Hepatocyte (in vitro differentiated cells): ENCODE measurements at regions not wholly inside any gene's neighbourhood (a gene's known extent, or its start where the extent isn't known, plus 50 kb on each side); places are given as distances from the start of the nearest gene placed in this dataset.

Source experiments
- DNase-seq: peaks from one replicate; pipeline ENCODE4 v3.0.0-alpha.2; 2016; ENCODE audit warnings: low spot score
- H2AFZ ChIP-seq: fragments of 200-600 bp; sonication (generic); 2 replicates; pipeline ENCODE4 v1.6.0; 2016; ENCODE audit warnings: antibody characterized with exemption, mild to moderate bottlenecking
- H3K27ac ChIP-seq: fragments of 200-600 bp; sonication (generic); 2 replicates; pipeline ENCODE4 v1.5.1; 2016; ENCODE audit warnings: mild to moderate bottlenecking
- H3K27me3 ChIP-seq: fragments of 200-600 bp; sonication (generic); 2 replicates; pipeline ENCODE4 v1.6.1; 2016
- H3K36me3 ChIP-seq: fragments of 200-600 bp; sonication (generic); replicated peaks from 2 replicates; pipeline ENCODE4 v1.5.1; 2016; ENCODE audit warnings: low read depth; ENCODE audit not compliant: insufficient read depth
- H3K4me1 ChIP-seq: fragments of 200-600 bp; sonication (generic); 2 replicates; pipeline ENCODE4 v1.5.1; 2016; ENCODE audit warnings: mild to moderate bottlenecking, moderate library complexity; ENCODE audit not compliant: insufficient read depth
- H3K4me2 ChIP-seq: fragments of 200-600 bp; sonication (generic); 2 replicates; pipeline ENCODE4 v1.6.0; 2016
- H3K4me3 ChIP-seq: fragments of 200-600 bp; sonication (generic); 2 replicates; pipeline ENCODE4 v1.5.1; 2016; ENCODE audit warnings: mild to moderate bottlenecking
- H3K79me2 ChIP-seq: fragments of 200-600 bp; sonication (generic); 2 replicates; pipeline ENCODE4 v1.6.0; 2017; ENCODE audit warnings: mild to moderate bottlenecking
- H3K9me2 ChIP-seq: fragments of 200-600 bp; sonication (generic); replicated peaks from 2 replicates; pipeline ENCODE4 v1.6.0; 2017; ENCODE audit warnings: mild to moderate bottlenecking; ENCODE audit not compliant: insufficient read depth
- H3K9me3 ChIP-seq: fragments of 200-600 bp; sonication (generic); 2 replicates; pipeline ENCODE4 v1.5.1; 2016; ENCODE audit warnings: low read depth, mild to moderate bottlenecking
- H4K20me1 ChIP-seq: fragments of 200-600 bp; sonication (generic); 2 replicates; pipeline ENCODE4 v1.6.0; 2016; ENCODE audit warnings: mild to moderate bottlenecking; ENCODE audit not compliant: insufficient read depth, poor library complexity, severe bottlenecking
- EZH2 ChIP-seq: fragments of 200-600 bp; sonication (generic); IDR thresholded peaks from 2 replicates; pipeline ENCODE4 v1.6.1; 2016; ENCODE audit warnings: antibody characterized with exemption, mild to moderate bottlenecking, borderline replicate concordance
- EZH2phosphoT487 ChIP-seq: fragments of 200-600 bp; sonication (generic); IDR thresholded peaks from one replicate; pipeline ENCODE4 v1.6.1; 2018; ENCODE audit warnings: antibody characterized with exemption, mild to moderate bottlenecking, low read depth, moderate library complexity; ENCODE audit not compliant: unreplicated experiment, severe bottlenecking
- WGBS: methylation state at CpG from one replicate; pipeline ENCODE4 v1.1.6; 2016; ENCODE audit warnings: low lambda C conversion rate; ENCODE audit errors: missing lambda C conversion rate; 5-methylcytosine and 5-hydroxymethylcytosine counted together
- TF ChIP-seq, protein P1 (sequence below): fragments of 200-600 bp; sonication (generic); IDR thresholded peaks from 2 replicates; pipeline ENCODE4 v1.5.1; 2016; ENCODE audit warnings: antibody characterized with exemption, mild to moderate bottlenecking; ENCODE audit not compliant: poor library complexity

DNA sequence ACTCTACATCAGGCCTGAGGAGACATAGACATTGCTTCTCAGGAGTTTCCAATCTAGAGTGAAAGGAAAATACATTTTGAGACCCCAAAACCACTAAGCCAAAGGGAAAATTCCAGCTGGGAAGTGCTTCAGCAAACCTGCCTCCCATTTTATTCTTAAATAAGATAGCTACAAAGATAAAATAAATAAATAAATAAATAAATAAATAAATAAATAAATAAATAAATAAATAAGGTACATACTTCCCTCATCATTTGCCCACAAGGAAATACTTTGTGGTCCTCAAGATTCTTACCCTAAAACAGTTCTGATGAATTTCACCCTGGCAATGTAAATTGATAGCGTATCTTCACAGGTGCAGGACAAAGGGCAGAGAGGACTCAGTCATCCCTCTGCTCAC lies 474.0 kb upstream of the ROBO1 start:
- 93% methylated on average over 1 of the region's 1 CpG for whole genome bisulfite sequencing
- no peaks in the 10 kb centered on the region for H3K9me2 ChIP-seq
- TF ChIP-seq, protein P1, sequence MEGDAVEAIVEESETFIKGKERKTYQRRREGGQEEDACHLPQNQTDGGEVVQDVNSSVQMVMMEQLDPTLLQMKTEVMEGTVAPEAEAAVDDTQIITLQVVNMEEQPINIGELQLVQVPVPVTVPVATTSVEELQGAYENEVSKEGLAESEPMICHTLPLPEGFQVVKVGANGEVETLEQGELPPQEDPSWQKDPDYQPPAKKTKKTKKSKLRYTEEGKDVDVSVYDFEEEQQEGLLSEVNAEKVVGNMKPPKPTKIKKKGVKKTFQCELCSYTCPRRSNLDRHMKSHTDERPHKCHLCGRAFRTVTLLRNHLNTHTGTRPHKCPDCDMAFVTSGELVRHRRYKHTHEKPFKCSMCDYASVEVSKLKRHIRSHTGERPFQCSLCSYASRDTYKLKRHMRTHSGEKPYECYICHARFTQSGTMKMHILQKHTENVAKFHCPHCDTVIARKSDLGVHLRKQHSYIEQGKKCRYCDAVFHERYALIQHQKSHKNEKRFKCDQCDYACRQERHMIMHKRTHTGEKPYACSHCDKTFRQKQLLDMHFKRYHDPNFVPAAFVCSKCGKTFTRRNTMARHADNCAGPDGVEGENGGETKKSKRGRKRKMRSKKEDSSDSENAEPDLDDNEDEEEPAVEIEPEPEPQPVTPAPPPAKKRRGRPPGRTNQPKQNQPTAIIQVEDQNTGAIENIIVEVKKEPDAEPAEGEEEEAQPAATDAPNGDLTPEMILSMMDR, result no peak
- TF ChIP-seq EZH2phosphoT487 (no peak), EZH2 (no peak)
- H3K4me1 ChIP-seq, result peaks cover 8% of the 10 kb centered on the region
- H3K27ac ChIP-seq, result no peak overlapping the region
- H3K36me3 ChIP-seq, result no peaks in the 10 kb centered on the region
- no peak overlapping the region for H3K4me3 ChIP-seq
- no peak overlapping the region for H3K4me2 ChIP-seq
- no peaks in the 10 kb centered on the region for H3K79me2 ChIP-seq
- H3K27me3 ChIP-seq, result no peaks in the 10 kb centered on the region
- no peak overlapping the region for H2AFZ ChIP-seq
- H4K20me1 ChIP-seq, result no peaks in the 10 kb centered on the region
- no peaks in the 10 kb centered on the region for H3K9me3 ChIP-seq
- DNase-seq, result no peak

DNA sequence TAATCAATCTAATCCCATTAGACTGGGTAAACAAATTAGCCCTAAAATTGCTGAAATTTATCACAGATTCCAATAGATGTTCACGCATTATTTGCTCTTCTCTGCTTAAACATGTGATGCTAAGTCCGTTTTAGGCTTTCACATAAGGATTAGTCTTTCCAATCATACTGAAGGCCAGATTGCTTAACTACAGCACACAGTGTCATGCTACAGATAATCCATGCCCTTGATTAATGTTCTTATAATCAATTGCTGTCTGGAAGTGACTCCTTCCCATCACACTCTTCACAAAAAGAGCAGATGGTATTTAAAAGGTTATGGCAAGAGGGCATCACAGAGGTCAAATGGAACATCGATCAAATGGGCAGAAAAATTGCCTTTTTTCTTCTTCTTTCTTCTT lies 471.5 kb upstream of the ROBO1 start:
- 78% methylated on average over 3 of the region's 3 CpGs for WGBS
- no peaks in the 10 kb centered on the region for H4K20me1 ChIP-seq
- H3K4me1 ChIP-seq, result peaks cover 11% of the 10 kb centered on the region
- H3K9me2 ChIP-seq, result no peaks in the 10 kb centered on the region
- H3K4me2 ChIP-seq, result no peak overlapping the region
- no peak overlapping the region for H2AFZ ChIP-seq
- no peak overlapping the region for H3K4me3 ChIP-seq
- no peaks in the 10 kb centered on the region for H3K9me3 ChIP-seq
- TF ChIP-seq EZH2, result no peak
- TF ChIP-seq, protein P1, result no peak
- no peak for TF ChIP-seq EZH2phosphoT487
- DNase-seq, result no peak
- no peak overlapping the region for H3K27ac ChIP-seq
- no peaks in the 10 kb centered on the region for H3K27me3 ChIP-seq
- no peaks in the 10 kb centered on the region for H3K79me2 ChIP-seq
- H3K36me3 ChIP-seq, result no peaks in the 10 kb centered on the region

DNA sequence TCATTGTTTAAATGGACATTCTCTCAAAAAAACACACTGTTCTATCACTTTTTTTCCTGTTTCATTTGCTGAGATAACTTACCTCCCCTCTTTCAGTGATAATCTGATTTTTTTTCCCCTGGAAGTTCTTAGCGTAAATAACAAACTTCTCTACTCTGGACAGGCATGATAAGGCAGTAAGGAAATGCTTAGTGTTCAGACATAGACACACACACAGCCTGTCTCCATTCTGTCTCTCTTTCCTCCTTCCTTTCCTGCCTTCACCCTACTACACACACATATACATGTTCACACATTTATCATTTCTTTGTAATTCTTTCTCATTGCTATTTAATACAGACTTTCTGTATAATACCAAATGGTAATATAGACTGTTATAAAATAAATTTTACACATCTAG lies 470.8 kb upstream of the ROBO1 start:
- Histone ChIP-seq H4K20me1 (no peaks in the 10 kb centered on the region), H3K36me3 (no peaks in the 10 kb centered on the region), H3K4me2 (no peak overlapping the region), H3K27me3 (no peaks in the 10 kb centered on the region), H3K4me1 (peaks cover 11% of the 10 kb centered on the region), H3K27ac (peak overlapping the region; percentile 7), H3K79me2 (no peaks in the 10 kb centered on the region), H3K9me2 (no peaks in the 10 kb centered on the region), H3K9me3 (no peaks in the 10 kb centered on the region), H3K4me3 (no peak overlapping the region), H2AFZ (no peak overlapping the region)
- TF ChIP-seq EZH2 (no peak), EZH2phosphoT487 (no peak)
- TF ChIP-seq, protein P1, result no peak
- WGBS, result 50% methylated on average over 1 of the region's 1 CpG
- DNase-seq, result no peak

DNA sequence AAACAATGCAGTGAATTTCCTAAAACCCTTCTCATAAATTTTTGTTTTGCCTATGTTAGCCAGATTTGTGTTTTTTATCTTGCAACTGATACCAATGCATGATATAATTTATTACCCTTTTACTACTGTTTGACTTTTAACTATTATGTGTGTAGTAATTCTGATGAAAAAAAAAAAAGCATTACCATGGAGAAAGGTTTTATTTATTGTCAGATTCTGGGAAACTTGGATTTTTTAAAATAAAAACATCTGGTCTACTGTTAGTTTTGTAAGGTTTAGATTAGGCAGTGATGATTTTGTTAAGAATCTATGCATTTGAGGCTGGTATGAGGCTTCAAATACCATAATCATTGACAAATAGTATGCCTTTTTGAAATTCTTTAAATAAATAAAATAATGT lies 470.4 kb upstream of the ROBO1 start:
- Histone ChIP-seq H3K4me2 (no peak overlapping the region), H3K9me2 (no peaks in the 10 kb centered on the region)
- no peak for TF ChIP-seq EZH2

More for the DNA sequence above, 470.4 kb upstream of the ROBO1 start:
- Histone ChIP-seq H3K9me3 (no peaks in the 10 kb centered on the region), H3K79me2 (no peaks in the 10 kb centered on the region), H3K4me1 (peaks cover 11% of the 10 kb centered on the region), H3K27me3 (no peaks in the 10 kb centered on the region), H3K36me3 (no peaks in the 10 kb centered on the region), H2AFZ (no peak overlapping the region), H3K4me3 (no peak overlapping the region), H4K20me1 (no peaks in the 10 kb centered on the region), H3K27ac (no peak overlapping the region)
- no peak for DNase-seq
